VCaP (cell line): ENCODE measurements at regions not wholly inside any gene's neighbourhood (a gene's known extent, or its start where the extent isn't known, plus 50 kb on each side); places are given as distances from the start of the nearest gene placed in this dataset.

Experiments used
- H3K27ac ChIP-seq: fragments of 450-650 bp; 2 replicates; pipeline ENCODE4 v1.5.1; 2017
- CTCF ChIP-seq: fragments of 450-650 bp; conservative IDR thresholded peaks from 2 replicates; pipeline ENCODE4 v1.5.1; 2017; ENCODE audit warnings: mild to moderate bottlenecking, moderate library complexity

- H3K27ac ChIP-seq = no peak overlapping the region
- TF ChIP-seq CTCF = no peak
Observed at GRCh38 chr3:14282001-14282705, 103.5 kb downstream of the LSM3 start.

GRCh38 chr3:14282706-14283075 is 104.1 kb downstream of the LSM3 start:
- H3K27ac ChIP-seq = no peak overlapping the region
- TF ChIP-seq CTCF = no peak

- no peak for TF ChIP-seq CTCF
Observed at GRCh38 chr3:14283092-14283812, 104.6 kb downstream of the LSM3 start.

GRCh38 chr3:14283813-14284438 is 105.3 kb downstream of the LSM3 start:
- no peak overlapping the region for H3K27ac ChIP-seq
- TF ChIP-seq CTCF = no peak

More at GRCh38 chr3:14283092-14283812, 104.6 kb downstream of the LSM3 start:
- H3K27ac ChIP-seq = no peak overlapping the region

- no peak overlapping the region for H3K27ac ChIP-seq
- no peak for TF ChIP-seq CTCF
Observed at GRCh38 chr3:14284694-14285547, 106.3 kb downstream of the LSM3 start.

GRCh38 chr3:14285548-14285925 is 106.9 kb downstream of the LSM3 start:
- no peak for TF ChIP-seq CTCF
- H3K27ac ChIP-seq = no peak overlapping the region
